Right lobe of liver (tissue), 6 donors: ENCODE measurements at regions not wholly inside any gene's neighbourhood (a gene's known extent, or its start where the extent isn't known, plus 50 kb on each side); places are given as distances from the start of the nearest gene placed in this dataset.

Experiments
- ATAC-seq, 4 donors: fragments of 200-7000 bp; cut with Tn5 transposase; one replicate each; pipeline ENCODE4 v1.9.1; 2020; ENCODE audit warnings: mild to moderate bottlenecking in 4 of 4, moderate library complexity in 4 of 4
- DNase-seq, 3 donors: peaks; one replicate each; pipeline ENCODE4 v3.0.0-alpha.2; 2020
- H3K27ac ChIP-seq, 3 donors: fragments of 200-600 bp; one replicate each; pipeline ENCODE4 v1.8.0; 2022
- H3K27me3 ChIP-seq, 2 donors: fragments of 200-600 bp; one replicate each; pipeline ENCODE4 v1.8.0; 2022
- H3K36me3 ChIP-seq, 4 donors: fragments of 200-600 bp; sonication (generic) in 1 of 4; one replicate each; pipeline versions ENCODE4 v1.5.1 to v1.8.0; 2017 to 2022; ENCODE audit warnings: control low read depth in 1 of 4
- H3K4me1 ChIP-seq, 4 donors: fragments of 200-600 bp; sonication (generic) in 1 of 4; one replicate each; pipeline versions ENCODE4 v1.5.1 to v1.8.0; 2017 to 2022; ENCODE audit warnings: control low read depth in 1 of 4
- H3K4me3 ChIP-seq, 3 donors: fragments of 200-600 bp; one replicate each; pipeline ENCODE4 v1.8.0; 2022
- H3K9me3 ChIP-seq, 4 donors: fragments of 200-600 bp; sonication (generic) in 1 of 4; one replicate each; pipeline versions ENCODE4 v1.5.1 to v1.8.0; 2017 to 2022; ENCODE audit warnings: control low read depth in 1 of 4
- POLR2A ChIP-seq: fragments of 450-650 bp; IDR thresholded peaks from one replicate; pipeline ENCODE4 v1.6.1; 2017; ENCODE audit warnings: antibody characterized with exemption, mild to moderate bottlenecking
- WGBS: methylation state at CpG from one replicate; pipeline ENCODE4 v1.1.6; 2018; ENCODE audit warnings: low coverage, low lambda C conversion rate; ENCODE audit not compliant: insufficient coverage; ENCODE audit errors: missing lambda C conversion rate; 5-methylcytosine and 5-hydroxymethylcytosine counted together
- intact Hi-C, 2 donors: fragments of 100-400 bp; cut with DNase I; formaldehyde crosslinking; loops; one replicate each; pipeline versions ENCODE4 v1.11.2 to v1.14.1; 2022
- TF ChIP-seq, protein P1 (sequence below), 4 donors: fragments of 200-600 bp in 3 of 4; fragments of 450-650 bp in 1 of 4; IDR thresholded peaks; one replicate each; pipeline versions ENCODE4 v1.5.1 to v1.8.0; 2016 to 2022; ENCODE audit warnings: antibody characterized with exemption in 4 of 4, mild to moderate bottlenecking in 2 of 4
- donor health status: DM: no; HTN: yes; CAD: no.
- donor health status: DM: no; HTN: no; CAD: no.
- donor health status: DM: no; HTN: no; CAD: no.
- donor health status: DM: no; HTN: yes; CAD: no.
- donor health status: DM: no; HTN: yes; CAD: no.

DNA sequence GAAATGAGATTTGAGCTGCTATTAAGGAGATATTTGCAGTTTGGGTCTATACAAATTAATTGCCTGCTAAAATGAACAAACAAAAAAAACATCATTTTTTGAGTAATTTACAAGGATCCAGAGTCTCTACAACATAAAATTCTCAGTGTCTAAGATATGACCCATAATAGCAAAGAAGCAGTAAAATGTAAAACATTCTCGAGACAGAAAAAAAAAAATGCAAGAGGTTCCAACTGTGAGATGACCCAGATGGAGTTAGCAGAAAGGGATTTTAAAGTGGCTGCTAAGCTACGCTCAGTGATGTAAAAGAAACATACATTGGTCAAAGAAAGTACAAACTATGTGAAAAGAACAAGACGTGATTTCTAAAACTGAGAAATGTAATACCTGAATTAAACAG, 471.0 kb downstream of the SH2D4B start:
- ATAC-seq = no peak
- Histone ChIP-seq H3K27me3 (no peaks in the 10 kb centered on the region), H3K36me3 (no peaks in the 10 kb centered on the region), H3K27ac (no peak overlapping the region), H3K4me3 (no peak overlapping the region), H3K4me1 (no peaks in the 10 kb centered on the region), H3K9me3 (no peaks in the 10 kb centered on the region)
- WGBS = 57% methylated on average over 3 of the region's 3 CpGs
- intact Hi-C loops = no loop called here
- DNase-seq = no peak
- no peak for TF ChIP-seq POLR2A
- TF ChIP-seq, protein P1, sequence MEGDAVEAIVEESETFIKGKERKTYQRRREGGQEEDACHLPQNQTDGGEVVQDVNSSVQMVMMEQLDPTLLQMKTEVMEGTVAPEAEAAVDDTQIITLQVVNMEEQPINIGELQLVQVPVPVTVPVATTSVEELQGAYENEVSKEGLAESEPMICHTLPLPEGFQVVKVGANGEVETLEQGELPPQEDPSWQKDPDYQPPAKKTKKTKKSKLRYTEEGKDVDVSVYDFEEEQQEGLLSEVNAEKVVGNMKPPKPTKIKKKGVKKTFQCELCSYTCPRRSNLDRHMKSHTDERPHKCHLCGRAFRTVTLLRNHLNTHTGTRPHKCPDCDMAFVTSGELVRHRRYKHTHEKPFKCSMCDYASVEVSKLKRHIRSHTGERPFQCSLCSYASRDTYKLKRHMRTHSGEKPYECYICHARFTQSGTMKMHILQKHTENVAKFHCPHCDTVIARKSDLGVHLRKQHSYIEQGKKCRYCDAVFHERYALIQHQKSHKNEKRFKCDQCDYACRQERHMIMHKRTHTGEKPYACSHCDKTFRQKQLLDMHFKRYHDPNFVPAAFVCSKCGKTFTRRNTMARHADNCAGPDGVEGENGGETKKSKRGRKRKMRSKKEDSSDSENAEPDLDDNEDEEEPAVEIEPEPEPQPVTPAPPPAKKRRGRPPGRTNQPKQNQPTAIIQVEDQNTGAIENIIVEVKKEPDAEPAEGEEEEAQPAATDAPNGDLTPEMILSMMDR (IDR thresholded peaks at IDR 0.05) = no peak

DNA sequence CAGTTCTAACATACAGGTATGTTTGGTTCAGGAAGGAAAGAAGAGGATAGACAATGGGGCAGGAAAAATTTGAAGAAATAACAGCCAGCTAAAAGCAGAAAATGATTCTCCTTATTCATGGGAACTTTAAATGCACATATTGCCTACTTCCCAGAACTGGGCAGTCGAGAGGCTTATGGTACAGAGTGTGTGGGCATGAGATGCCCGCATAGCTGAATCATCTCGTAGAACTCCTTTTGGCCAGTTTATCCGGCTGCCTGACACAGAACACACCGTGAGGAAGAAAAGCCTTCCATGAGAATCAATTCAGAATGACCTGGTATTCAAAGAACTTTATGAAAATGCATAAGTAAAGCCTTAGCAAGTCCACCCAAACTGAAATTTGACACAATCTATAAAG, 471.6 kb downstream of the SH2D4B start:
- Histone ChIP-seq H3K9me3 (no peaks in the 10 kb centered on the region), H3K4me1 (no peaks in the 10 kb centered on the region), H3K27me3 (no peaks in the 10 kb centered on the region), H3K27ac (no peak overlapping the region), H3K4me3 (no peak overlapping the region), H3K36me3 (no peaks in the 10 kb centered on the region)
- WGBS = 77% methylated on average over 5 of the region's 5 CpGs
- ATAC-seq (no peak), DNase-seq (no peak)
- TF ChIP-seq, protein P1 (IDR thresholded peaks at IDR 0.05) = no peak
- no peak for TF ChIP-seq POLR2A
- intact Hi-C loops = no loop called here

DNA sequence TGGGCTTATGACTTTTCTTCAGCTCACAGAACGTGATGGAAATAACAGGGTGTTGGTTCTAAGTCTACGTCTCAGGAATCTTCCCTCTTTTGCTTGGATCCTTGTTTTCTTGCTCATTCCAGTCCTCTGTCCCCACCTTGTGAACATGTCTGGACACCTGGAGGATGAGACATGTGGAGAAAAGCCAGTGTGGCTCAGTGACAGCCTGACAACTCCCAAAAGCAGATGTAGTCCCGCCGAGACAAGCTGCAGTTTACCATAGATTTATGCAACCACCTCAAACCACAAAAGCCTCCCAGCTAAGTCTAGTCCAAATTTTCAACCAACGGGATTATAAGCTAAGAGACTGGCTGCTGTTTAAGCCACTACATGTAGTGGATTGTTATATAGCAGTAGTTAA, 476.1 kb downstream of the SH2D4B start:
- TF ChIP-seq POLR2A = no peak
- 47% methylated on average over 5 of the region's 5 CpGs for WGBS
- no peaks in the 10 kb centered on the region for H3K4me1 ChIP-seq
- DNase-seq (no peak), ATAC-seq (no peak)
- no peaks in the 10 kb centered on the region for H3K9me3 ChIP-seq
- no peak overlapping the region for H3K27ac ChIP-seq
- H3K27me3 ChIP-seq = no peaks in the 10 kb centered on the region
- H3K4me3 ChIP-seq = no peak overlapping the region
- intact Hi-C loops = no loop called here
- H3K36me3 ChIP-seq = no peaks in the 10 kb centered on the region

DNA sequence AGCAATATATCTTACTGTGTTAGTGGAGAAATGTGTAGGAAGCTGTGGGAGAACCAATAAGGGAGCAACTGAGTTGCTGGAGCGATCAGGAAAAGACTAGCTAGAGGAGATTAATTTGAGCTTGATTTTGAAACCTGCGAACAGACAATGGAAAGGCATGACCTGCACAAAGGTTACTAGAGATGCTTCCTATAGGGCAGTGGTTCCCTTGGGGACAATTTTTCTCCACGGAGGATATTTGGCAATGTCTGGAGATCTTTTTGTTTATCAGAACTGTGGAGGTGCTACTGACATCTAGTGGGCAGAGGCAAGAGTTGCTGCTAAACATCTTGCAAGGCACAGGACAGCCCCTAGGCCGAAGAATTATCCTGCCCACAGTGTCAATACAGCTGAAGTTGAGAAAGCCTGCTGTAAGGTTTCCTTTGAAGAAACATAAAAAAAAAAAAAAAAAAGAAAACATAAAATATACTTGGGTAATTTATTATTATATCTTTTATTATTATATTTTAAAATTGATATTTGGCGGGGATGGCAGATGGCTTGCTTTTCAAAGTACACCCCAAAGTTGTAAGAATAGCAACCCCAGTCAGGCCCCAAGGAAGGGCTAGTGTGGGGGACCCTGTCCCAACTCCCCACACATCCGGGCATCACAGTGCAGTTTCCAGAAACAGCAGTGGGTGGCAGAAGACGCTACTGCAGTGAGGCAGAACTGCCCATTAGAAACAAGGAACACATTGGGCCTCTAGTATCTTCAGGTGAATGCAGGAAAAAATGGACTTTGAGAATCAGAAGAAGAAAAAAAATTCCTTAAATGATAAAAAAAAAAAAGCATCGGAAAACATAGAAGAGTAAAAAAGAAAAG, 481.6 kb downstream of the SH2D4B start:
- 37% methylated on average over 8 of the region's 8 CpGs for WGBS
- H3K36me3 ChIP-seq = no peaks in the 10 kb centered on the region
- DNase-seq (no peak), ATAC-seq (peak; percentile 87 to 94 (median 92))
- H3K27me3 ChIP-seq = no peaks in the 10 kb centered on the region
- no peaks in the 10 kb centered on the region for H3K4me1 ChIP-seq
- H3K27ac ChIP-seq = no peak overlapping the region
- TF ChIP-seq, protein P1 (IDR thresholded peaks at IDR 0.05) = peak; percentile 47 to 75 (median 68)
- TF ChIP-seq POLR2A = no peak
- intact Hi-C loops = no loop called here
- H3K4me3 ChIP-seq = no peak overlapping the region
- H3K9me3 ChIP-seq = no peaks in the 10 kb centered on the region

DNA sequence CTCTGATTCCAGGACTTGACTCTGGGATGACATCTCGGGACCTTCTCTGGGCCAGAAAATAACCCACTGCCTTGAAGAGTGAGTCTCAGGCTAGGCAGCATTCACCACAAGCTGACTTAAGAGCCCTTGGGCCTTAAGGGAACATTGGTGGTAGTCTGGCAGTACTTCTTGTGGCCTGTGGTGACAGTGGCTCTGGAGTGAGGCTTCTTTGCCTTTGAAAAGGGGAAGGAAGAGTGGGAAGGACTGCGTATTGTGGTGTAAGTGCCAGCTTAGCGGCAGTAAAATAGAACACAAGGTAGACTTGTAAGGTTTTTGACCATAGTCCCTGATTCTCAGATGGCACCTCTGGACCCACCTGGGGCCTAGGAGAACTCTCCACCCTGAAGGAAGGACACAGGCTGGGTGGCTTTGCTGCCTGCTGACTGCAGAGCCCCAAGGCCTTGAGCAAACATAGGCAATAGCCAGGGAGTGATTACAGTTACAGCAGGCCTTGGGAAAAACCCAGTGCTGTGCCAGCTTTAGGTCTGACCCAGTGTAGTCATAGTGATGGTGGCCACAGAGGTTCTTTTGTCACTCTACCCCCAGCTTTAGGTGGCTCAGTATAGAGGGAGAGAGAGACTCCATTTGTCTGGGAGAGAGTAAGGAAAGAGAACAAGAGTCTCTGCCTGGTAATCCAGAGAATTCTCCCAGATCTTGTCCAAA, 483.9 kb downstream of the SH2D4B start:
- intact Hi-C loops = no loop called here
- 72% methylated on average over 3 of the region's 3 CpGs for WGBS
- no peak for DNase-seq

More for the DNA sequence above, 483.9 kb downstream of the SH2D4B start:
- Histone ChIP-seq H3K36me3 (no peaks in the 10 kb centered on the region), H3K9me3 (no peaks in the 10 kb centered on the region), H3K27me3 (no peaks in the 10 kb centered on the region), H3K4me3 (no peak overlapping the region), H3K27ac (no peak overlapping the region), H3K4me1 (no peaks in the 10 kb centered on the region)
- TF ChIP-seq POLR2A = no peak
- TF ChIP-seq, protein P1 (IDR thresholded peaks at IDR 0.05) = no peak
- no peak for ATAC-seq
